Thyroid gland (tissue), 4 donors: ENCODE measurements at regions not wholly inside any gene's neighbourhood (a gene's known extent, or its start where the extent isn't known, plus 50 kb on each side); places are given as distances from the start of the nearest gene placed in this dataset.
A peak's percentile ranks its signal among the peaks of the same experiment; 100 is the strongest.

Source experiments
- DNase-seq, 2 donors: peaks; one replicate each; pipeline ENCODE4 v3.0.0-alpha.2; 2019
- H3K27ac ChIP-seq, 3 donors: fragments of 200-600 bp; sonication (generic); 1 replicate in 2 of 3; 2 replicates in 1 of 3; pipeline ENCODE4 v1.5.1; 2016 to 2019; ENCODE audit warnings: mild to moderate bottlenecking in 1 of 3, moderate library complexity in 1 of 3
- H3K27me3 ChIP-seq: fragments of 200-600 bp; sonication (generic); one replicate; pipeline ENCODE4 v1.5.1; 2019
- H3K36me3 ChIP-seq, 2 donors: fragments of 200-600 bp; sonication (generic); one replicate each; pipeline ENCODE4 v1.5.1; 2016 to 2019
- H3K4me1 ChIP-seq, 2 donors: fragments of 200-600 bp; sonication (generic); one replicate each; pipeline ENCODE4 v1.5.1; 2017 to 2019
- H3K4me3 ChIP-seq, 3 donors: fragments of 200-600 bp; sonication (generic); replicated peaks in 1 of 3; 1 replicate in 2 of 3; 2 replicates in 1 of 3; pipeline ENCODE4 v1.5.1; 2016; ENCODE audit warnings: mild to moderate bottlenecking in 1 of 3
- H3K9me3 ChIP-seq: fragments of 200-600 bp; sonication (generic); one replicate; pipeline ENCODE4 v1.5.1; 2017
- CTCF ChIP-seq, 6 experiments: fragments of 200-600 bp in 3 of 6; fragments of 450-650 bp in 3 of 6; sonication (generic) in 3 of 6; IDR thresholded peaks; one replicate each; pipeline ENCODE4 v1.5.1; 2016 to 2019; ENCODE audit warnings: antibody characterized with exemption in 6 of 6, mild to moderate bottlenecking in 2 of 6, inconsistent platforms in 1 of 6, moderate library complexity in 1 of 6
- POLR2A ChIP-seq, 2 donors: fragments of 450-650 bp; IDR thresholded peaks; one replicate each; pipeline ENCODE4 v1.6.1; 2017; ENCODE audit warnings: antibody characterized with exemption in 2 of 2, mild to moderate bottlenecking in 2 of 2, moderate library complexity in 1 of 2
- WGBS, 2 donors: methylation state at CpG; one replicate each; pipeline ENCODE4 v1.1.5; 2017; 5-methylcytosine and 5-hydroxymethylcytosine counted together
- intact Hi-C: fragments of 100-400 bp; cut with DNase I; formaldehyde crosslinking; loops from one replicate; pipeline ENCODE4 v1.15.1; 2023

DNA sequence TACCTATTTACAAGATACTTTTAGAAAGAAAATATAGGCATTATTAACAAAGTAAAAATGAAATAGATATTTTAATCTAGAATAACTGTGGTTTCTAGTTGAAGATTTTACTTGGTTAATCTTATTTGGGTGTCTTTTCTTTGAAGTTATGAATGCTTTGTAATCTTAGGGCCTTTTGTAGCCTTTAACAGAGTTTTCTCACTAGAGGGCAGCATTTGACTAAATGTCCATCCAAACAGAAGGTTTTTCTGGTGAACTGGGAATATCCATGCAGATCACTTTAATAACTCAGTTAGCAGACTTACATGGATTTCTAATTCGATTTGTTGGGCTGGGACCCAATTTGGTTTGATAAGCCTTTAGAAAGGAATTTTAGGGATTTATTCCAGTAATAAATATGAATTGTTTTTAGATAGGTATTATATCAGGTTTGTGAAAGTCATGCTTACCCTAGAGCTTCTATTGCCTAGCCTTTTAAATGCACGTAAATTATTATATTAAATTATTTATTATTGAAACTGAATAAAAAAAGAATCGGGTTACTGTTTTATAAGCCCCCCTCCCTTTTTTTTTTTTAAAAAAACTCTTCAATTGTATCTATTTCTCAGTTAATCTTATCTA is 119.7 kb downstream of the ZNF326 start:
- Histone ChIP-seq H3K27me3 (peaks cover 4% of the 10 kb centered on the region), H3K4me3 (no peak overlapping the region), H3K9me3 (no peaks in the 10 kb centered on the region), H3K36me3 (no peaks in the 10 kb centered on the region), H3K27ac (no peak overlapping the region), H3K4me1 (no peaks in the 10 kb centered on the region)
- peak in 5 of 6 experiments; percentile 20 to 65 (median 51) for TF ChIP-seq CTCF (IDR thresholded peaks at IDR 0.05)
- TF ChIP-seq POLR2A (IDR thresholded peaks at IDR 0.05): no peak
- 24 to 27% methylated on average over 3 of the region's 3 CpGs for WGBS, 2 donors
- DNase-seq: no peak
- intact Hi-C loops: no loop called here

GRCh38 chr1:90107990-90108389 is 113.1 kb downstream of the ZNF326 start:
- Histone ChIP-seq H3K4me1 (no peaks in the 10 kb centered on the region), H3K27me3 (peaks cover 4% of the 10 kb centered on the region), H3K36me3 (no peaks in the 10 kb centered on the region), H3K4me3 (no peak overlapping the region), H3K27ac (no peak overlapping the region), H3K9me3 (no peaks in the 10 kb centered on the region)
- no peak for TF ChIP-seq CTCF (IDR thresholded peaks at IDR 0.05)
- no peak for TF ChIP-seq POLR2A (IDR thresholded peaks at IDR 0.05)
- 48 to 51% methylated on average over 2 of the region's 2 CpGs for WGBS, 2 donors
- no peak for DNase-seq
- intact Hi-C loops: no loop called here

DNA sequence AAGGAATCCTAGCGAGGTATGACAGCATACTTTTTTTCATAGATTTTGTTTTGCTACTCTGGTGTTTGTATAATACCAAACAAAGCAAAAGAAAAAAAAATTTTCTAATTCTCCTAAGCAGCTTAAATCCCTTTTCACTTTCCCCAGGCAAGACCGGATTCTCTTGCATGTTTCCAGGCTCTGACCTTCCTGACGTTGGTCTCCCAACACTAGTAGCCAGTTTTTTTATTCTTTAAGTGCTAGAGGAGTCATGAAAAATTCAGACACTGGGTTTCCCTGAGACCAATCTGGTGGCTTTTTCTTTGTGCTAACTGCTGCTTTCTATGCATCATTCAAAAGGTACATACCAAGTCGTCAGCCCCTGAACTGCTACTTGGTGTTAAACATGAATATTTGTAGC is 111.4 kb downstream of the ZNF326 start:
- TF ChIP-seq POLR2A (IDR thresholded peaks at IDR 0.05) (no peak), CTCF (IDR thresholded peaks at IDR 0.05) (no peak)
- Histone ChIP-seq H3K27me3 (peaks cover 4% of the 10 kb centered on the region), H3K36me3 (no peaks in the 10 kb centered on the region), H3K4me3 (no peak overlapping the region), H3K27ac (no peak overlapping the region), H3K9me3 (no peaks in the 10 kb centered on the region), H3K4me1 (no peaks in the 10 kb centered on the region)
- WGBS, 2 donors: 66 to 67% methylated on average over 4 of the region's 4 CpGs
- DNase-seq: no peak
- intact Hi-C loops: no loop called here

- no peaks in the 10 kb centered on the region for H3K36me3 ChIP-seq
- H3K9me3 ChIP-seq: no peaks in the 10 kb centered on the region
- H3K27ac ChIP-seq: no peak overlapping the region
- H3K27me3 ChIP-seq: no peaks in the 10 kb centered on the region
- 66 to 68% methylated on average over 15 of the region's 15 CpGs for WGBS, 2 donors
- no peak for TF ChIP-seq POLR2A (IDR thresholded peaks at IDR 0.05)
- no peak for TF ChIP-seq CTCF (IDR thresholded peaks at IDR 0.05)
- intact Hi-C loops: no loop called here
- H3K4me3 ChIP-seq: no peak overlapping the region
- DNase-seq: no peak
- no peaks in the 10 kb centered on the region for H3K4me1 ChIP-seq
Measured at GRCh38 chr1:90104941-90105538, 110.1 kb downstream of the ZNF326 start.

GRCh38 chr1:90100566-90100965 is 105.7 kb downstream of the ZNF326 start:
- intact Hi-C loops: no loop called here
- Histone ChIP-seq H3K27ac (no peak overlapping the region), H3K27me3 (no peaks in the 10 kb centered on the region), H3K4me1 (no peaks in the 10 kb centered on the region), H3K9me3 (no peaks in the 10 kb centered on the region), H3K4me3 (no peak overlapping the region), H3K36me3 (no peaks in the 10 kb centered on the region)
- no peak for TF ChIP-seq POLR2A (IDR thresholded peaks at IDR 0.05)
- no peak for TF ChIP-seq CTCF (IDR thresholded peaks at IDR 0.05)
- 80 to 83% methylated on average over 4 of the region's 4 CpGs for WGBS, 2 donors
- DNase-seq: no peak
